Mesenchymal stem cell (in vitro differentiated cells and primary cell): ENCODE measurements at regions not wholly inside any gene's neighbourhood (a gene's known extent, or its start where the extent isn't known, plus 50 kb on each side); places are given as distances from the start of the nearest gene placed in this dataset.
"Not testable (repeated sequence)": the region's sequence is repeated elsewhere in the genome, so short reads cannot be mapped to it uniquely, and the experiment has no call there.

Experiments used
- DNase-seq: peaks from one replicate; pipeline ENCODE4 v3.0.0-alpha.2; 2013
- H2AFZ ChIP-seq: one replicate; pipeline ENCODE4 v1.6.1; 2013; ENCODE audit warnings: low read depth, mild to moderate bottlenecking, control low read depth, inconsistent platforms, low read length, moderate library complexity
- H2AK5ac ChIP-seq: 2 replicates; pipeline ENCODE4 v1.6.1; 2013; ENCODE audit warnings: low read length, moderate library complexity, mild to moderate bottlenecking, inconsistent platforms; ENCODE audit not compliant: severe bottlenecking
- H2BK120ac ChIP-seq: one replicate; pipeline ENCODE4 v1.6.1; 2013; ENCODE audit warnings: low read depth, mild to moderate bottlenecking, inconsistent platforms, low read length, moderate library complexity
- H2BK12ac ChIP-seq, 2 experiments: one replicate each; pipeline ENCODE4 v1.6.1; 2013; ENCODE audit warnings: inconsistent platforms in 2 of 2, low read length in 2 of 2, mild to moderate bottlenecking in 2 of 2, moderate library complexity in 2 of 2, control low read depth in 1 of 2
- H2BK15ac ChIP-seq: one replicate; pipeline ENCODE4 v1.6.1; 2013; ENCODE audit warnings: mild to moderate bottlenecking, low read depth, inconsistent platforms; ENCODE audit not compliant: poor library complexity, severe bottlenecking
- H2BK5ac ChIP-seq: 2 replicates; pipeline ENCODE4 v1.6.1; 2013; ENCODE audit warnings: low read depth, mild to moderate bottlenecking, low read length, control low read depth, inconsistent platforms; ENCODE audit not compliant: poor library complexity, severe bottlenecking
- H3K14ac ChIP-seq, 2 experiments: one replicate each; pipeline ENCODE4 v1.6.1; 2013; ENCODE audit warnings: inconsistent platforms in 2 of 2, low read length in 2 of 2, control low read depth in 1 of 2, mild to moderate bottlenecking in 1 of 2, moderate library complexity in 1 of 2
- H3K18ac ChIP-seq, 2 experiments: one replicate each; pipeline ENCODE4 v1.6.1; 2013; ENCODE audit warnings: inconsistent platforms in 2 of 2, low read length in 2 of 2, control low read depth in 1 of 2, low read depth in 1 of 2, mild to moderate bottlenecking in 1 of 2
- H3K23ac ChIP-seq, 2 experiments: one replicate each; pipeline ENCODE4 v1.6.1; 2013; ENCODE audit warnings: inconsistent platforms in 2 of 2, low read length in 2 of 2, mild to moderate bottlenecking in 2 of 2, moderate library complexity in 2 of 2, control low read depth in 1 of 2
- H3K27ac ChIP-seq: 2 replicates; pipeline ENCODE4 v1.5.1; 2013; ENCODE audit warnings: mild to moderate bottlenecking, moderate library complexity, low read length, control low read depth, inconsistent platforms; ENCODE audit not compliant: poor library complexity, severe bottlenecking
- H3K27me3 ChIP-seq, 2 experiments: 2 replicates each; pipeline versions ENCODE4 v1.6.1 to v1.7.0; 2013; ENCODE audit warnings: low read length in 2 of 2, mild to moderate bottlenecking in 2 of 2, moderate library complexity in 2 of 2, control low read depth in 1 of 2, inconsistent platforms in 1 of 2; ENCODE audit not compliant: control insufficient read depth in 1 of 2, insufficient read depth in 1 of 2
- H3K36me3 ChIP-seq, 2 experiments: 2 replicates each; pipeline versions ENCODE4 v1.6.1 to v1.7.0; 2013; ENCODE audit warnings: low read length in 2 of 2, control low read depth in 1 of 2, inconsistent platforms in 1 of 2, low read depth in 1 of 2, mild to moderate bottlenecking in 1 of 2; ENCODE audit not compliant: insufficient read depth in 2 of 2, control insufficient read depth in 1 of 2
- H3K4ac ChIP-seq, 2 experiments: one replicate each; pipeline ENCODE4 v1.6.1; 2013; ENCODE audit warnings: inconsistent platforms in 2 of 2, low read length in 2 of 2, mild to moderate bottlenecking in 2 of 2, moderate library complexity in 2 of 2, control low read depth in 1 of 2, low read depth in 1 of 2
- H3K4me1 ChIP-seq: 2 replicates; pipeline ENCODE4 v1.6.1; 2013; ENCODE audit warnings: low read depth, low read length, control low read depth; ENCODE audit not compliant: control insufficient read depth, insufficient read depth
- H3K4me2 ChIP-seq: 2 replicates; pipeline ENCODE4 v1.6.1; 2013; ENCODE audit warnings: low read length, mild to moderate bottlenecking, inconsistent platforms; ENCODE audit not compliant: poor library complexity, severe bottlenecking
- H3K4me3 ChIP-seq, 2 experiments: 2 replicates each; pipeline versions ENCODE4 v1.5.1 to v1.7.0; 2013; ENCODE audit warnings: low read length in 2 of 2, mild to moderate bottlenecking in 2 of 2, control low read depth in 1 of 2, low read depth in 1 of 2; ENCODE audit not compliant: insufficient read depth in 1 of 2
- H3K79me1 ChIP-seq: replicated peaks from 2 replicates; pipeline ENCODE4 v1.6.1; 2013; ENCODE audit warnings: mild to moderate bottlenecking, control low read depth, low read length, inconsistent platforms; ENCODE audit not compliant: poor library complexity, severe bottlenecking
- H3K9ac ChIP-seq: 2 replicates; pipeline ENCODE4 v1.7.0; 2013; ENCODE audit warnings: mild to moderate bottlenecking, low read length, moderate library complexity
- H3K9me3 ChIP-seq: 2 replicates; pipeline ENCODE4 v1.7.0; 2013; ENCODE audit warnings: mild to moderate bottlenecking, low read length; ENCODE audit not compliant: control insufficient read depth
- H4K8ac ChIP-seq: one replicate; pipeline ENCODE4 v1.6.1; 2013; ENCODE audit warnings: inconsistent platforms, mild to moderate bottlenecking, low read length, moderate library complexity
- H4K91ac ChIP-seq: one replicate; pipeline ENCODE4 v1.6.1; 2013; ENCODE audit warnings: mild to moderate bottlenecking, low read length, inconsistent platforms
- WGBS: methylation state at CpG from one replicate; pipeline ENCODE4 v1.1.7; 2013; ENCODE audit warnings: mixed read lengths; 5-methylcytosine and 5-hydroxymethylcytosine counted together

GRCh38 chr10:57032301-57032700, 671.2 kb upstream of the ZWINT start:
- not testable (repeated sequence) for H3K27me3 ChIP-seq, H2BK15ac ChIP-seq, H3K27ac ChIP-seq, H2BK12ac ChIP-seq, H3K23ac ChIP-seq, H3K79me1 ChIP-seq, DNase-seq, H2AFZ ChIP-seq, H3K4me1 ChIP-seq, H3K4ac ChIP-seq, H3K36me3 ChIP-seq, H2BK5ac ChIP-seq, H3K4me2 ChIP-seq, H3K14ac ChIP-seq, H3K9ac ChIP-seq, H4K8ac ChIP-seq, H3K18ac ChIP-seq, H2BK120ac ChIP-seq, H3K4me3 ChIP-seq, H4K91ac ChIP-seq, H2AK5ac ChIP-seq
- WGBS: 66% methylated on average over 5 of the region's 5 CpGs
- peaks cover 54% of the 10 kb centered on the region for H3K9me3 ChIP-seq

GRCh38 chr10:57031346-57031745, 670.3 kb upstream of the ZWINT start:
- DNase-seq: no peak
- H4K91ac ChIP-seq: no peak overlapping the region
- H2AFZ ChIP-seq: no peak overlapping the region
- H3K4me2 ChIP-seq: no peak overlapping the region
- H4K8ac ChIP-seq: no peak overlapping the region
- H2BK120ac ChIP-seq: no peak overlapping the region
- H2BK12ac ChIP-seq: no peak overlapping the region
- H3K79me1 ChIP-seq: no peaks in the 10 kb centered on the region
- no peaks in the 10 kb centered on the region for H3K36me3 ChIP-seq
- peaks cover 53% of the 10 kb centered on the region for H3K9me3 ChIP-seq
- H3K23ac ChIP-seq: no peak overlapping the region
- no peak overlapping the region for H3K14ac ChIP-seq
- no peak overlapping the region for H3K18ac ChIP-seq
- no peaks in the 10 kb centered on the region for H3K27me3 ChIP-seq
- H3K27ac ChIP-seq: no peak overlapping the region
- WGBS: 94% methylated on average over 4 of the region's 4 CpGs
- no peak overlapping the region for H3K9ac ChIP-seq
- no peak overlapping the region for H3K4ac ChIP-seq
- H3K4me3 ChIP-seq: peak overlapping the region in 1 of 2 experiments; percentile 13
- no peak overlapping the region for H2BK5ac ChIP-seq
- H3K4me1 ChIP-seq: no peaks in the 10 kb centered on the region
- no peak overlapping the region for H2AK5ac ChIP-seq
- no peak overlapping the region for H2BK15ac ChIP-seq

- no peak overlapping the region for H2BK15ac ChIP-seq
- no peak overlapping the region for H3K4me3 ChIP-seq
- H3K9ac ChIP-seq: no peak overlapping the region
- no peaks in the 10 kb centered on the region for H3K79me1 ChIP-seq
- no peak overlapping the region for H2BK12ac ChIP-seq
- no peak overlapping the region for H2AK5ac ChIP-seq
- H4K91ac ChIP-seq: no peak overlapping the region
- no peak overlapping the region for H2BK120ac ChIP-seq
- no peaks in the 10 kb centered on the region for H3K4me1 ChIP-seq
- no peaks in the 10 kb centered on the region for H3K27me3 ChIP-seq
- no peak overlapping the region for H2BK5ac ChIP-seq
- no peak overlapping the region for H3K18ac ChIP-seq
- H4K8ac ChIP-seq: no peak overlapping the region
- no peak overlapping the region for H2AFZ ChIP-seq
- no peak overlapping the region for H3K23ac ChIP-seq
- 86% methylated on average over 1 of the region's 1 CpG for WGBS
- no peak overlapping the region for H3K4ac ChIP-seq
- H3K4me2 ChIP-seq: no peak overlapping the region
- H3K36me3 ChIP-seq: no peaks in the 10 kb centered on the region
- peaks cover 28% of the 10 kb centered on the region for H3K9me3 ChIP-seq
- H3K14ac ChIP-seq: no peak overlapping the region
- no peak for DNase-seq
- no peak overlapping the region for H3K27ac ChIP-seq
Observed at GRCh38 chr10:57026307-57026706, 665.2 kb upstream of the ZWINT start.

GRCh38 chr10:57023626-57024025, 662.6 kb upstream of the ZWINT start:
- WGBS: no CpG with 5 or more reads among the region's 1 CpG
- no peak overlapping the region for H3K4me2 ChIP-seq
- no peak for DNase-seq

More at GRCh38 chr10:57023626-57024025, 662.6 kb upstream of the ZWINT start:
- Histone ChIP-seq H3K23ac (no peak overlapping the region), H2BK12ac (no peak overlapping the region), H3K9me3 (peaks cover 22% of the 10 kb centered on the region), H2BK5ac (no peak overlapping the region), H2BK120ac (no peak overlapping the region), H3K27ac (no peak overlapping the region), H2BK15ac (no peak overlapping the region), H3K27me3 (no peaks in the 10 kb centered on the region), H3K4ac (no peak overlapping the region), H3K79me1 (no peaks in the 10 kb centered on the region), H3K4me1 (no peaks in the 10 kb centered on the region), H3K36me3 (no peaks in the 10 kb centered on the region), H3K18ac (no peak overlapping the region), H3K9ac (no peak overlapping the region), H3K14ac (no peak overlapping the region), H4K8ac (no peak overlapping the region), H3K4me3 (no peak overlapping the region), H4K91ac (no peak overlapping the region), H2AK5ac (no peak overlapping the region), H2AFZ (no peak overlapping the region)
